Common myeloid progenitor, CD34-positive (primary cell): ENCODE measurements at regions not wholly inside any gene's neighbourhood (a gene's known extent, or its start where the extent isn't known, plus 50 kb on each side); places are given as distances from the start of the nearest gene placed in this dataset.

ENCODE experiments used
- CTCF ChIA-PET: fragments of 350-600 bp; sonication (Branson Sonifier 250); formaldehyde crosslinking; loops from one replicate; lab custom pipeline; 2021; ENCODE audit warnings: antibody characterized with exemption; lab: Charles Lee
- POLR2A ChIA-PET: fragments of 350-600 bp; sonication (Branson Sonifier 250); formaldehyde crosslinking; loops from one replicate; lab custom pipeline; 2021; ENCODE audit warnings: antibody characterized with exemption; lab: Charles Lee
- DNase-seq, 3 donors: peaks; one replicate each; pipeline versions ENCODE4 v3.0.0 to v3.0.0-alpha.2; 2013
- H3K27ac ChIP-seq, 2 experiments: 1 replicate in 1 of 2; 2 replicates in 1 of 2; pipeline ENCODE4 v1.7.0; 2013; ENCODE audit warnings: inconsistent platforms in 2 of 2, low read length in 2 of 2, mild to moderate bottlenecking in 2 of 2, low read depth in 1 of 2, moderate library complexity in 1 of 2; ENCODE audit not compliant: severe bottlenecking in 2 of 2, insufficient read depth in 1 of 2, poor library complexity in 1 of 2
- H3K27me3 ChIP-seq, 5 experiments: replicated peaks in 2 of 5; 1 replicate in 3 of 5; 2 replicates in 2 of 5; pipeline versions ENCODE4 v1.6.1 to v1.7.0; 2013; ENCODE audit warnings: low read length in 4 of 5, mild to moderate bottlenecking in 2 of 5, moderate library complexity in 2 of 5, inconsistent platforms in 1 of 5; ENCODE audit not compliant: insufficient read depth in 5 of 5, control insufficient read depth in 4 of 5
- H3K36me3 ChIP-seq, 4 experiments: 1 replicate in 2 of 4; 2 replicates in 2 of 4; pipeline versions ENCODE4 v1.6.1 to v1.7.0; 2013; ENCODE audit warnings: low read length in 3 of 4, control low read depth in 1 of 4, mild to moderate bottlenecking in 1 of 4; ENCODE audit not compliant: control insufficient read depth in 4 of 4, insufficient read depth in 4 of 4
- H3K4me1 ChIP-seq, 4 experiments: 1 replicate in 3 of 4; 2 replicates in 1 of 4; pipeline versions ENCODE4 v1.6.1 to v1.7.1; 2013; ENCODE audit warnings: low read length in 3 of 4, mild to moderate bottlenecking in 3 of 4, control low read depth in 1 of 4, inconsistent platforms in 1 of 4, moderate library complexity in 1 of 4; ENCODE audit not compliant: control insufficient read depth in 4 of 4, insufficient read depth in 4 of 4; ENCODE audit errors: control extremely low read depth in 1 of 4
- H3K4me3 ChIP-seq, 7 experiments: 1 replicate in 4 of 7; 2 replicates in 3 of 7; pipeline versions ENCODE4 v1.5.1 to v1.7.0; 2013; ENCODE audit warnings: mild to moderate bottlenecking in 7 of 7, low read length in 6 of 7, moderate library complexity in 6 of 7, inconsistent platforms in 2 of 7, low read depth in 2 of 7, control low read depth in 1 of 7; ENCODE audit not compliant: insufficient read depth in 4 of 7, control insufficient read depth in 1 of 7; ENCODE audit errors: extremely low read depth in 1 of 7
- H3K9me3 ChIP-seq, 5 experiments: 1 replicate in 4 of 5; 2 replicates in 1 of 5; pipeline versions ENCODE4 v1.6.1 to v1.7.1; 2013; ENCODE audit warnings: low read length in 4 of 5, mild to moderate bottlenecking in 2 of 5, inconsistent platforms in 1 of 5, low read depth in 1 of 5, moderate library complexity in 1 of 5; ENCODE audit not compliant: control insufficient read depth in 4 of 5, insufficient read depth in 2 of 5; ENCODE audit errors: control extremely low read depth in 1 of 5
- WGBS: methylation state at CpG from one replicate; pipeline ENCODE4 v1.1.5; 2013; ENCODE audit not compliant: insufficient coverage; 5-methylcytosine and 5-hydroxymethylcytosine counted together

DNA sequence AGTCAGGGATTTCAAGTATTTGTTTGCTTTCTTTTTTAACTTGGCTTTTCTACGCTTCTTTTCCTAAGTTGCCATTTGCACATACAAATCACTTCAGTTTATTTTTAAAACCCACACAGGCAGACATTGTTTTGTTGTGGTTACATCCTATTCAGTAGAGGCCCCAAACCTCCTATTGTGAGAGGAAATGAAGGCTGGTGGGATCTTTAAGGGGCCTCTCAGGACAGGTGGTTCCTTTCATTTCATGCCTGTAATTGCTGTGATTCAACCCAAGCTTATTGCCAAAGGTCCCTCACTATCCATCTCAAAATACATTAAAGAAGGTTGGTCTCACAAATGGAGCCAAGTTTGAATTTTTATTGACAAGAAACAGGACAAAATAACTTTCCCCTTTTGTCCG is 257.1 kb downstream of the ADAMTS20 start:
- no peaks in the 10 kb centered on the region for H3K27me3 ChIP-seq
- H3K27ac ChIP-seq: no peak overlapping the region
- no peaks in the 10 kb centered on the region for H3K9me3 ChIP-seq
- peaks cover 0 to 4% (median 0%) of the 10 kb centered on the region in 4 experiments for H3K4me1 ChIP-seq
- WGBS: 100% methylated on average over 1 of the region's 2 CpGs
- no peak overlapping the region for H3K4me3 ChIP-seq
- no peak for DNase-seq
- H3K36me3 ChIP-seq: no peaks in the 10 kb centered on the region
- ChIA-PET POLR2A (no interaction called here), CTCF (interaction anchor here (0.7 kb wide), 1 partner anchor 9 kb away, joined by 3 read pairs; no protein-coding TSS in a partner anchor)

GRCh38 chr12:43294147-43294546 is 257.9 kb downstream of the ADAMTS20 start:
- Histone ChIP-seq H3K4me3 (no peak overlapping the region), H3K36me3 (no peaks in the 10 kb centered on the region), H3K9me3 (no peaks in the 10 kb centered on the region), H3K27ac (no peak overlapping the region), H3K27me3 (no peaks in the 10 kb centered on the region), H3K4me1 (peaks cover 0 to 4% (median 0%) of the 10 kb centered on the region in 4 experiments)
- no peak for DNase-seq
- ChIA-PET CTCF (no interaction called here), POLR2A (no interaction called here)
- WGBS: no CpG with 5 or more reads among the region's 4 CpGs

DNA sequence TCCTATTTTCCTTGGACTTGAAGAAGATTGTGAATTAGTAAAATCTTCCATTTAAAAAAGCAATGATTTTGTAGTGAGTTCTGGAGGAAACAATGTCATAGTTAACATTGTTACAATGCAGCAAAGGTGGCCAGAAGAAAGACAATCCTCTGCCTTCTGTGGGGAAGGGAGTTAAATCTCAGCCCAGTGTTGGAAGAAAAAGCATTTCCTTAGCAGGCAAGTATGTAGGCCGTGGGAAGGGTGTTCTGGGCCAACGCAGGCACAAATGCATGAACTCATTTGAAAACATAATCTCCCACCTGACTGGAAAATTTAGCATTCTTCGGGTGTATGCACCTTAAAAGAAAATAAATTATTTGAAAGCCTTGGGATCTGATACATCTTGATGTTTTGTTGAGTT is 258.6 kb downstream of the ADAMTS20 start:
- ChIA-PET POLR2A (no interaction called here), CTCF (no interaction called here)

DNA sequence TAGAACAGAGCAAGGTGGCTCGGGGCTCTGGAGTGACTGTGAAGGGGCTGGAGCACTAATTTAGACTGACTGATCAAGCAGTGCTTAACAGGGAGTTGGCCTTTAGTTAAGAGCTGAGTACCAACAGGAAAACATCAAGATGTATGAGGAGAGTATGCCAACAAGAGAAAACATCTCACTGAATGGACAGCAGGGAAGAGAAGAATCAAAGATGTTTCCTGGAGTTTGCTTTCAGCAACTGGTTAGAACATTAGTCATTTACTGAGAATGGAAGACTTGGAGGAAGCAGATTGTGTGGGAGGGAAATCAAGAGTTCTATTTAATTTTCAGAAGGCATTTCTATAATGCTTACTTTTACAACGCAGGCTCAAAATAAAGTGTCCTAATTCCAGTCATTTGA is 259.3 kb downstream of the ADAMTS20 start:
- Histone ChIP-seq H3K4me1 (peaks cover 0 to 4% (median 0%) of the 10 kb centered on the region in 4 experiments), H3K27ac (no peak overlapping the region), H3K36me3 (no peaks in the 10 kb centered on the region), H3K4me3 (no peak overlapping the region), H3K9me3 (no peaks in the 10 kb centered on the region), H3K27me3 (no peaks in the 10 kb centered on the region)
- ChIA-PET CTCF (no interaction called here), POLR2A (no interaction called here)
- 89% methylated on average over 1 of the region's 2 CpGs for WGBS
- DNase-seq: peak in 1 of 3 donors; percentile 38

More for the DNA sequence above, 258.6 kb downstream of the ADAMTS20 start:
- 100% methylated on average over 2 of the region's 3 CpGs for WGBS
- Histone ChIP-seq H3K27ac (no peak overlapping the region), H3K4me3 (no peak overlapping the region), H3K27me3 (no peaks in the 10 kb centered on the region), H3K4me1 (peaks cover 0 to 4% (median 0%) of the 10 kb centered on the region in 4 experiments), H3K9me3 (no peaks in the 10 kb centered on the region), H3K36me3 (no peaks in the 10 kb centered on the region)
- DNase-seq: no peak

GRCh38 chr12:43291516-43291915 is 260.5 kb downstream of the ADAMTS20 start:
- WGBS: 100% methylated on average over 2 of the region's 3 CpGs
- H3K27me3 ChIP-seq: no peaks in the 10 kb centered on the region
- peaks cover 0 to 4% (median 0%) of the 10 kb centered on the region in 4 experiments for H3K4me1 ChIP-seq
- no peak for DNase-seq
- CTCF ChIA-PET: interaction anchor here (0.6 kb wide), 1 partner anchor 836 kb away, joined by 3 read pairs; no protein-coding TSS in a partner anchor
- no peak overlapping the region for H3K4me3 ChIP-seq
- H3K36me3 ChIP-seq: no peaks in the 10 kb centered on the region
- POLR2A ChIA-PET: no interaction called here
- H3K9me3 ChIP-seq: no peaks in the 10 kb centered on the region
- no peak overlapping the region for H3K27ac ChIP-seq

DNA sequence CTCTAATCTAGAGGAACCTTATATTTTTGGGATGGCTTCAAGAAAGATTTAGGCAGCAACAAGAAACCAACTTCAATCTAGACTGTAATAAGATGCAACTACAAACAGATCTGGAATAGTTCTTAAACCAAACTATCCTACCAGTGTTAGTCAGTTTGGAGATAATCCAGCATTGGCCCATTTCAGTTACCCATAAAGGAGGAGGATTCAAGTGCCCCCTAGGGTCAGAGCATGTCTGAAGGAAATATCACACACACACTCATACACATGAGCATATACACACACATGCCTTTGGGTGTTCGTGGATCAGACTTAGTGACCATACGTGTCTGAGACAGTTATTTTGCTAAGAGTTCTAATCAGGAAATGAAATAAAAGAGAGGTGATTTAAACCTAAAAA is 261.2 kb downstream of the ADAMTS20 start:
- H3K9me3 ChIP-seq: no peaks in the 10 kb centered on the region
- H3K27ac ChIP-seq: no peak overlapping the region
- no peaks in the 10 kb centered on the region for H3K27me3 ChIP-seq
- H3K4me1 ChIP-seq: peaks cover 0 to 4% (median 0%) of the 10 kb centered on the region in 4 experiments
- no peaks in the 10 kb centered on the region for H3K36me3 ChIP-seq
- no CpG with 5 or more reads among the region's 2 CpGs for WGBS
- ChIA-PET CTCF (interaction anchor here (0.6 kb wide), 1 partner anchor 835 kb away, joined by 3 read pairs; no protein-coding TSS in a partner anchor), POLR2A (no interaction called here)
- no peak overlapping the region for H3K4me3 ChIP-seq
- no peak for DNase-seq

DNA sequence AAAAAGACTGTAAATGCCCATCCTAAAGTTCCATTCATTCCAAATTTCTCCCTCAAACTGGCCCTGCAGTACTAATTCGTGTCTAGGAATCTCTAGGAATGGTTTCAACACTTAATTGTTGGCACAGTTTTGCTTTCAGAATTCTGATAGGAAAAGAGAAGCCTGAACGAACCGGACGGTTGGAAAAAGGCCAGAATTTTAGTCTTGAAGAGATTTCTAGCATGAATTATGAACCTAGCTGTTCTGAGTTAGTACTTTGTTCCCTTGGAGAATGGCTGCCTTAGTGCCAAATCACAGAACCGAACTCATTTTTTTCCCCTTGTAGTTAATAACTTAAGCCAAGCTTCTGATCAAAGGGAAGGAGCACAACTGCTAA is 262.6 kb downstream of the ADAMTS20 start:
- no peak overlapping the region for H3K4me3 ChIP-seq
- H3K36me3 ChIP-seq: no peaks in the 10 kb centered on the region
- POLR2A ChIA-PET: no interaction called here
- H3K9me3 ChIP-seq: no peaks in the 10 kb centered on the region
- H3K27me3 ChIP-seq: no peaks in the 10 kb centered on the region
- 97% methylated on average over 5 of the region's 5 CpGs for WGBS
- CTCF ChIA-PET: no interaction called here
- H3K4me1 ChIP-seq: peaks cover 0 to 4% (median 0%) of the 10 kb centered on the region in 4 experiments
- H3K27ac ChIP-seq: no peak overlapping the region
- no peak for DNase-seq
